GM11168 (cell line): ENCODE measurements at regions not wholly inside any gene's neighbourhood (a gene's known extent, or its start where the extent isn't known, plus 50 kb on each side); places are given as distances from the start of the nearest gene placed in this dataset.

Experiments
- in situ Hi-C: fragments of 300-500 bp; cut with MboI; formaldehyde crosslinking; loops from one replicate; pipeline ENCODE4 v1.12.0; 2022; ENCODE audit warnings: low sequenced_read_pairs; ENCODE audit not compliant: unreplicated experiment

GRCh38 chr4:111797455-111798163 is 347.6 kb upstream of the FAM241A start:
- in situ Hi-C loops = no loop called here

- in situ Hi-C loops = no loop called here
Observed at GRCh38 chr4:111798840-111799239, 346.4 kb upstream of the FAM241A start.

DNA sequence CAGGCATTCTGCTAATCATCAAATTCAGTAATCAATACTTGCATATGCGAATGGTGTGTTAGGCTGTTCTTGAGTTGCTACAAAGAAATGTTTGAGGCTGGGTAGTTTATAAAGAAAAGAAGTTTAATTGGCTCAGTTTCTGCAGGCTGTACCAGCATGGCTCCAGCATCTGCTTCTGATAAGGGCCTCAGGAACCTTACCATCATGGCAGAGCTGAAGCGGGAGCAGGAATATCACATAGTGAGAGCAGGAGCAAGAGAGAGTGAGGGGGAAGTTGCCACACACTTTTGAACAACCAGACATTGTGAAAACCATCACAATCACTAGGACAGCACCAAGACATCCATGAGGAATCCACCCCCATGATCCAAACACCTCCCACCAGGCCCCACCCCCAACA is 344.7 kb upstream of the FAM241A start:
- in situ Hi-C loops = no loop called here

DNA sequence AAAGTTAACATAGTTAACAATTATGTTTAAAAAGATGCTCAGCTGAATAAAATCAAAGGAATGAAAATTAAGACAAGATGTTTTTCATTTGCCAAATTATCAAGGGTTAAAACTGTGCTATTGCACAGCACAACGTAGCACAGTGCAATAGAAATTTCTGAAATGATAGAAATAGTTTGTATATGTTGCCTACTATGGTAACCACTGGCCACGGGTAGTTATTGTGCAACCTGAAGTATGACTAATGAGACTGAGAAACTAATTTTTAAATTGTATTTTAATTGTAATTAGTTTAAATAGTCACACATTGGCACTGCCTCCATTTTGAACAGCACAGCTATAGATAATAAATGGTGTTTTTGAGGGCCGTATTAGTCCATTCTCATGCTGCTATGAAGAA is 343.1 kb upstream of the FAM241A start:
- in situ Hi-C loops = no loop called here

DNA sequence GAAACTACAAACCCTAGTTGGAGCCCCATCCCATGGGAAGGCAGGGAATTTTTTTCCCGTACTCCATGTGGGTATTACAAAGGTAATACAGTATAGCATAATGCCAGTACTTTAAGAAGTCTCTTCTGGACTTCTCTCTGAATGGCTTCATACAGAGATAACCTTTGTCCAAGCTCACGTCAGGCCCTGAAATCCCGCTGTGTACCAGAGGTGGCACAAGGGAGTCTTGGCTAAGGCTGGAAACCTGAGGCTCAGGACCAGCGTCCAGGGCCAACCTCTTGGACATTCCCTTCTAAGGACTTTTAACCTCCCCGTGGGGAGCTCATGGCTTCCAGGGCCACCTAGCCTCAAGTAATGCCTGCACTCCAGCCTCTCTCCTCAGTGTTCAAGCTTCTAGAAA is 338.9 kb upstream of the FAM241A start:
- in situ Hi-C loops = no loop called here

GRCh38 chr4:111807576-111807975 is 337.7 kb upstream of the FAM241A start:
- in situ Hi-C loops = no loop called here

GRCh38 chr4:111808174-111808573 is 337.1 kb upstream of the FAM241A start:
- in situ Hi-C loops = no loop called here

DNA sequence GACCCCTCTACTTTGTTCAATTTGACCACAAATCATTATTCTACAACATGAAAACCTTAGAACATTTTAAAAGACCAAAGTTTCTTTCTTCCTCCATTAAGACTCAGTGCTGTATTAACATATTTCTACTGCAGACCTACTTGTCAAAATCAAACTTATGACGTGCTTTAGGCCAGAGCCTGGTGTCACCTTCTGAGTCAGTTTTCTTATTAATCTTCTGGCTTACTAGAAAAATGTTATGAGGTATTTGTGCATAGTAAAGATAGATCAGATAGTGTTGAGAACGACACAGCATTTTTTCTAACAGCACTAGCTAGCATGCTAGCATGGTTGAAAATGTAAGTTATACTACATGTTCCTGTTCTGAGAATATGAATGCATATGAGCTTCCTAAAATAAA is 333.6 kb upstream of the FAM241A start:
- in situ Hi-C loops = no loop called here

GRCh38 chr4:111812114-111812513 is 333.1 kb upstream of the FAM241A start:
- in situ Hi-C loops = no loop called here

DNA sequence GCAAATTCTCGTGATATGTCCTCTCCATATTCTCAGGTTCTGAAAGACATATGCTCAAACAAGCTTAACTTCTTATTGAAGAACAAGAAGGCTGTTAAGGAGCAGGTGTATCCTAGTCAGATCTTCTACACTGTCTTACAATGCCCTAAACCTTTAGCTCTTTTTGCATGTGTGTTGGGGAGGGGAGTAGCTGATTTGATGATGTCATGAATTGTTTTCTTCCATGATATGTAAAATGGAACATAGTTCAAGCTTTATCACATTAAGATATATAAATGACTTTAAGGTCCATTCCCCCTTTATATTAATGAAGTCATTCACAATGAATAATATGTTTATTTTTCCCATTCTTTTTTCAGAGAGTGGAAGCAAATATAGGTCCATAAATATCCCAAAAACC is 332.5 kb upstream of the FAM241A start:
- in situ Hi-C loops = no loop called here

GRCh38 chr4:111813555-111814140 is 331.6 kb upstream of the FAM241A start:
- in situ Hi-C loops = no loop called here

- in situ Hi-C loops = no loop called here
Observed at GRCh38 chr4:111814961-111815360, 330.3 kb upstream of the FAM241A start.

DNA sequence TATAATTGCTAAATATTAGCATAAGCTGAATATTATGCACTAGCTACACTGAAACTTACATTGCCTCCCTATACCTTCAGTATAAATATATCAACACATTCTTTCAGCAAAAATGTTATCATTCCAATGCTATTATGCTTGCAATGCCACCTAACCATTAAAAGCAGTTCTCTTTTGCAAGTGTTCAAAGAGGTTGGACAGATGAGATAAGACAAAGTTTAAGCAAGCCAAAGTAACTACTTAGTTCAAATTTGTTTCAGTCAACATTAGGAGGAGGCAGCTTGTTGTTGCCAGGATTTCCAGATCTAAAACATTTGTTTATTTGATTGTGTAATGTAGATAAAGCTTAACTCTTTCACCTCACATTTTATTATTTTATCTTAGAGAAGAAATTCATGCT is 323.9 kb upstream of the FAM241A start:
- in situ Hi-C loops = no loop called here

DNA sequence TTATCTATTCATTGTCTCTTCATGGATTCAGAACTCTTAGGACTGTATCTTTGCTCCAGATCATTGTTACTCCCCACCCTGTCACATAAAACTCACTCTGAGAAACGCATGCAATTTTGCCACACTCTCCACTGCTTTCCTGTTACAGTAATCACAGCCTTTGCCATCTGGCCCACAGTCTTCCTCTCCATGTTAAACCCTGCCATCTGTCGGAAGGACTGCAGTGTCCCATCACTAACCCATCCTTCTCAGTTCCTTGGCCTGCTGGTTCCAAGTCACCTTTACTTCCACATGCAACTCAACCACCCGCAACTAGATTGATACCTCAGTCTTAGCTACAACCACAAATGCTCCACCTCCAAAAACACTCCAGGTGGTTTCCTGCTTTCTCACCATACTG is 308.7 kb upstream of the FAM241A start:
- in situ Hi-C loops = no loop called here

GRCh38 chr4:111837761-111838160 is 307.5 kb upstream of the FAM241A start:
- in situ Hi-C loops = no loop called here

DNA sequence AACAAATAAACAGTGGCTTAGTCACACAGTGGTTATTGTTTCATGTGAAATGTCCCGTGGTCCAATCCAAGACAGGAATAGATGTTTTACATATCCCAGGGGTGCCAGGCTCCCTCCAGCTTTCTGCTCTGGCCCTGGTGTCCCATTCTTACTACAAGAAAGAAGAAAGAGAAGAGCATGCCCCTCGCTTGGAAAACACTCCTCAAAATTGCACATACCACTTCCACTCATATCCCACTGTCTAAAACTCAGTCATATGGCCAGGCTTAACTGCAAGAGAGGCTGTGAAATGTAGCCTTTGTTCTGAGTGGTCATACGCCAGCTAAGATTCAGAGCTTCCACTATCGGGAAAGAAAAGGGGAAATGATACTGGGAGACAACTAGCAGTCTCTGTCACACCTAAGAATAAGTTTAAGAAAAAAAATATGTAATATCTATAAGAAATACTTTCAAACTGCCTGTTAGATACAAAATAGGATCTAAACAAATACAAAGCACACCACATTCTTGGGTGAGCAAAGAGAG is 306.8 kb upstream of the FAM241A start:
- in situ Hi-C loops = no loop called here

GRCh38 chr4:111839141-111839540 is 306.1 kb upstream of the FAM241A start:
- in situ Hi-C loops = no loop called here

DNA sequence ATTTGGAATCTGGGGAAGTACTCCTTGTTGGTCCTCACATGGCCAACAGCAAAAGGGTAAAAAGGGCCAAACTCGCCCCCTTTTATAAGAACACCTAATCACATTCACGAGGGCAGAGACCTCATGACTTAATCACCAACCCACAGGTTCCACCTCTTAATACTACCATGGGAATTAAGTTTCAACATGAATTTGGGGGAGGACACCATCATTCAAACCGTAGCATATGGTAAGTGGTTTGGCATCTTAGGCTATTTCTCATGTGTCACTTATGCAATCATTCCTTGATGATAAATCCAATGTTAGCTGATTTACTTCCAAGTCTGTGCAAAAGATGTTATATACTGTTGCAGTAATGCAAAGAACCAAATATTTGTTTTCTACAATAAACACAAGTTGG is 302.9 kb upstream of the FAM241A start:
- in situ Hi-C loops = no loop called here

- in situ Hi-C loops = no loop called here
Observed at GRCh38 chr4:111847296-111848008, 297.8 kb upstream of the FAM241A start.

- in situ Hi-C loops = no loop called here
Observed at GRCh38 chr4:111849746-111850284, 295.4 kb upstream of the FAM241A start.

GRCh38 chr4:111854494-111855087 is 290.7 kb upstream of the FAM241A start:
- in situ Hi-C loops = no loop called here
